Stimulated activated CD8-positive, alpha-beta memory T cell treated with anti-CD3 and anti-CD28 coated beads, Interleukin-12 subunit alpha, Interleukin-12 subunit beta, amount 100 ng/mL, for 4 hours (primary cell): ENCODE measurements at regions not wholly inside any gene's neighbourhood (a gene's known extent, or its start where the extent isn't known, plus 50 kb on each side); places are given as distances from the start of the nearest gene placed in this dataset.
"Not testable (repeated sequence)": the region's sequence is repeated elsewhere in the genome, so short reads cannot be mapped to it uniquely, and the experiment has no call there.

ENCODE experiments used
- DNase-seq: peaks from one replicate; pipeline ENCODE4 v3.0.0-alpha.2; 2020; ENCODE audit warnings: low read depth

DNA sequence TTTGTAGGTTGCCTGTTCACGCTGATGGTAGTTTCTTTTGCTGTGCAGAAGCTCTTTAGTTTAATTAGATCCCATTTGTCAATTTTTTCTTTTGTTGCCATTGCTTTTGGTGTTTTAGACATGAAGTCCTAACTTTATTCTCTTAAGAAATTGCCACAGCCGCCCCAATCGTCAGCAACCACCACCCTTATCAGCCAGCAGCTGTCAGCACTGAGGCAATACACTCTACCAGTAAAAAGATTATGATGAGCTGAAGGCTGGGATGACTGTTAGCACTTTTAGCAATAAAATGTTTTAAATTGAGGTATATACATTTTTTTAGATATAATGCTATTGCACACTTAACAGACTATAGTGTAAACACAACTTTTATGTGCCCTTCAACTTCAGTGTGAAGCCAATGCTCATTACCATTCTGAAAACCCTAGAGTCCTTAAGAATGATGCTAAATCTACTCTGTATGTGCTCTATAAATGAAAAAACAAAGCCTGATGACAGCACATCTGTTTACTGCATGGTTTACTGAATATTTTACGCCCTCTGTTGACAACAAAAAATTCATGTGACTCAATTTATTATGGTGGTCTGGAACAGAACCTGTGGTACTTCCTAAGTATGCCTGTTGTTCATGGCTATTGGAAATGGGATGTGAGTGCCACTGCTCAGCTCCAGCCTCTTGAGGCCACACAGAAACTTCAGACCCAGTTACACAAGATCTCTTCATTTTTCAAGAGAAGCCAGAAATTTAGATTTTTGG lies 197.4 kb downstream of the DUSP6 start:
- DNase-seq: no peak

DNA sequence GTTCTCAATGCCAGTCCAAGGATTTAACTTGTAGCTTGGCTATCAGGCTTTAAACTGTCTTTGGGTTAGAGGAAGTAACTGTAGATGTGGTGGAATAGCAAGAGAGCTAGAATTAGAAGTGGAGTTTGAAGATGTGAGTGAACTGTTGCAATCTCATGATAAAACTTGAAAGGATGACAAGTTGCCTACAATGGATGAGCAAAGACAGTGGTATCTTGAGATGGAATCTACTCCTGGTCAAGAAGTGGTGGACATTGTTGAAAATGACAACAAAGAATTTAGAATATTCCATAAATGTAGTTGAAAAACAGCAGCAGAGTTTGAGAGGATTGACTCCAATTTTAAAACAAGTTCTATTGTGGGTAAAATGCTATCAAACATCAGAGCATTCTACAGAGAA lies 199.0 kb downstream of the DUSP6 start:
- DNase-seq: no peak

DNA sequence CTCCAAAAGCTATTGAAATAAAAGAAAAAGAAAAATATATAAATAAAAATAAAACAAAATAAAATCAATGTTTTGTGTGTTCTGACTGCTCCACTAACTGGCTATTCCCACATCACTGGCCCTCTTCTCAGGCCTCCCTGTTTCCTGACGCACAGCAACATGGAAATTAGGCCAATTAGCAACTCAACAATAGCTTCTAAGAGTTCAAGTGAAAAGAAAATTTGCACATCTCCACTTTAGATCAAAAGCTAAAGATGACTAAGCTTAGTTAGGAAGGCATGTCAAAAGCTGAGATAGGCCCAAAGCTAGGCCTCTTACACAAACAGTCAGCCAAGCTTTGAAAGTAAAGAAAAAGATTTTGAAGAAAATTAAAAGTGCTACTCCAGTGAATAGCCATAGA lies 200.8 kb downstream of the DUSP6 start:
- DNase-seq: no peak

DNA sequence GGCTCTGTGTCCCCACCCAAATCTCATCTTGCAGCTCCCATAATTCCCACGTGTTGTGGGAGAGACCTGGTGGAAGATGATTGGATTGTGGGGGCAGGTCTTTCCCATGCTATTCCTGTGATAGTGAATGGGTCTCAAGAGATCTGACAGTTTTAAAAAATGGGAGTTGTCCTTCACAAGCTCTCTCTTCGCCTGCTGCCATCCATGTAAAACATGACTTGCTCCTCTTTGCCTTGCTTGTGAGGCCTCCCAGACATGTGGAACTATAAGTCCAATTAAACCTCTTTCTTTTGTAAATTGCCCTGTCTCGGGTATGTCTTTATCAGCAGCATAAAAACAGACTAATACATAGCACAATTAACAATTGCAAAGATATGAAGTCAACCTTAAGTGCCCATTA lies 201.5 kb downstream of the DUSP6 start:
- not testable (repeated sequence) for DNase-seq

DNA sequence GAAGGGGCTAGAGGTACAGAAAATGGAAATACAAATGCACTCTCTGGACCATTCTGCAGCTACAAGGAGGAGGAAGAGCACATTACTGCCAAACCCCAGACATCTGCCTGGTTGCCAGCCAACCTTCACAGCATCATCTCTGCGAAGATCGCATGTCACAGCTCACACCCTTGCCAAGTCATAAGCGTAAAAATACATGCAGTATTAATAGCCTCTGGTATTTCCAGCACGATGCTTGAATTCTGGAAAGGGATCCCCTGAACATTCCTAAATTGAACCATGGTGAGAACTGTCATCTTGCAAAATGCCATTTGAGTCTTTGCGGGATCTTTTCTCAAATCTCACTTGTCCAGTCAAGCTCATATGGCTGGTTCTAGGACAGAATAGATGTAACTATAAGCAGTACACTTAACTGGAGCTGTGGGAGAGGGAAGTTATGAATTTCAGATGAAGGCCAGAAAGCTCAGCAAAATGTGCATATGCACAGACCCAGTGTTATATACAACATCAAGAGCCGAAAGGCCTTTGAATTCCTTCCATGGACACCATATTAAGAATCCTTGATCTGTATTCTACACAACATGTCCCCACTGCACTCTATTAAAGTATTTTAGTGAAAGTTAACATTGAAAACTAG lies 211.6 kb downstream of the DUSP6 start:
- DNase-seq: no peak

DNA sequence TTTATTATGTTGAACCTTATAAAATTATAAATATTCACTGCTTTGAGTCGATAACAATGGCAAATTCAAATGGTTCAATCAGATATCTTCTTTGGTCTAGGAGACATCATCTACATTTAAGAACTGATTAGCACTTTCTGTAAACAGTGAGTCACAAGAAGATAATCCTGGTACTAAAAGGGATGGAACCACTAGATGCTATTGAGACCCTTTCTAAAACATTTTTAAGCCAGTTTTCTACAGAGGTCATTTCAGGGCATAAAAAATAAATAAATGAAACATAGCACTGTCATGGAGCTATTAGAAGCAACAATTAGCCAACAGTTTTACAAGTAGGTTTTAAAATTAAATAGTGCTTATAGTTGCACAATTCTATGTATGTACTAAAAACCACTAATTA lies 212.2 kb downstream of the DUSP6 start:
- DNase-seq: no peak

DNA sequence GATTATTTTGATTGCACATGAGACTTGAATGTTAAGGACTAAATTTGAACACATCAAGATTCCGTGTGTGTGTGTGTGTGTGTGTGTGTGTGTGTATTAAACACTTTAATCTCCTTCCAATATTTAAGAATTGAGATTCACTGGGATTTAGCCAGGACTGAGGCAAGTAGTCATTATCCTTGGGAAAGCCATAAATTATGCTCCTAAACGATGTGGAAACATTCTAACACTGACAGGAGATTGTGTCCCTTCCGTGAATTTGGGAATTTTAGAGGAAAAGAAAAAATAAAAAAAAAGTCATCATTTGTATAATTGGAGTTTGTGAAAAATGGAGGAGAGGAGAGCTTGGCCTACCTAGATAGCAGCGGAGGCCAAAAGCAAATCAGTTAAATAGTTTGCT lies 212.9 kb downstream of the DUSP6 start:
- no peak for DNase-seq

DNA sequence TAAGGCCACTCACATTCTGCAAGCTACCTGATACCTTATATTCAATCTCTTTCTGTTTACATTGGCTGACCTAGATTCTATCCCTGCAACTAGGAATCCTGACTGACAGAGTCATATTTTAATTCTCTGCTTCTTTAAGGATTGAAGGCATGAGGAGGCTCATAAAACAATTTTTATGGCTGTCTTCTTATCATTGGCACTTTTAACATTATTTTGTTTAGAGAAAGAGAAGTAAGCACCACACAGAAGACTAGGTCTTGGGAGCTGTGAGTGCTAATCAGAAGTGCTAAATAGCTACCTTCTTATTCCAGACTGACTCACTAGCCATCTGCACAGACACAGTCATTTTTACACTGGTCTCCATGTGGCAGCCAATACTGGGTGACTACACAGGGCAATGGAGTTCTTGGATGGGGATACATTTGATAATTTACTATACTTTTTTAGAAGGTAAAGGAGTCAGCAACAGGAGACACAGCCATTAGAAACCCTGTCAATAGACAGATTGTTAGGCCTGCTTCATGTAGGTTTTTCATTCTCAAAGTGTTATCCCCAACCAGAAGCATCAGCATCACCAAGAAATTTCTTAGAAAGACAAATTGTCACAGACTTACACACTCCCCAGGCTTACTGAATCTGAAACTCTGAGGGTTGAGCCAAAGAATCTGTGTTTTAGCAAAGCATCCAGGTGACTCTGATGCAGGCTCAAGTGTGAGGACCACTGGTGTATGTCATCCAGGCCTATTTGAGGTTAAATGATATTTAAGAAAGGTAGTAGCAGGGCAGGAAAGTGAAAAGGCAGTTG lies 214.1 kb downstream of the DUSP6 start:
- DNase-seq: no peak

DNA sequence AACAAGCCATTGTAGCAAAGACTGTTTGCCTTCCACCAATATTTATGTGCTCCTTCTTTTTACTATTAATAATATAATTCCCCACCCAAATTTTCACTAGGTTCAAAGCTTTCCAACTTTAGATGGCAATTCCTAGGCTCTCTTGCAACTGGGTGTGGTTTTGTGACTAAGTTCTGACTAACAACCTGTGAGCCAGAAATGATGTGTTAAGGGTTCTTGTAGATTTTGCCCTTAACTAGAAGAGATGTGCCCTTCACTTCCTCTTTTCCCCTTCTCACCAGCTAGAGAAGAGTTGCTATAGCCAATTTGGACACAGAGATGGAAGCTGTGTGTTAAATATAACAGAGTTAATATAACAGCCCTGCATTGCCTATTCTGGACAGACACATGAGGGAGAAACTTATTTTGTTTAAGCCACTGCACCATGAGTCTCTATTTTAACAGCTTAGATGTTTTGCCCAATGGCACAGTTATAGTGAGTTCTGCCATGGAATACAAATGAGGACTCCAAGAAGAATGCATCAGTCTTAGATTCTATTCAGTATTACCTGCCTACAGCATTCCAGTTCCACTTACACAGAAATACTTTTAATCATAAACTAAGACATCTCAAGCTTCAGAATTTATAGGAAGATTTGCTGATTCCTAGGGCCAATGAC lies 216.2 kb downstream of the DUSP6 start:
- DNase-seq: no peak

DNA sequence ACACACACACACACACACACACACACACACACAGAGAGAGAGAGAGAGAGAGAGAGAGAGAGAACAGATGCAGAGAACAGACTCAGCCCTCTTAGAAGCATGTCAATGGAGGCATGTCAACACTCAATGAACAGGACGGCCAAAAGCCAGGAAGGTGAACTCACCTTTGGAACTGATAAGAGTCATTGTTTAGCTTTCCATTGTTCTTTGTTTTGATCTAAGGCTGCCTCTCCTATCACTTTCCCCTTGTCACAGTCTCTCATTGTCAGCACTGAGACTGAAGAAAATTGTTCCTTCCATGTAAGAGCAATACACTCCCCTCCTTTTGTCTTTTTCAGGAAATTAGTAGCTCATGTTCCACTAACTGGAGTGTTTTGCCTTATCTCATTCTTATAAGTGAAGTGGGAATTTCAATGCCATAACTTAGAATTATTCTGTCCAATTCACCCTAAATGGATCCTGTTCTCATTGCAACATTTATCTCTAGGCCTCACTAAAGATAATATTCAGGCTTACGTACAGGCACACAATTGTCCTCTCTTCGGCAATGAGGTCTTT lies 218.0 kb downstream of the DUSP6 start:
- DNase-seq: no peak

DNA sequence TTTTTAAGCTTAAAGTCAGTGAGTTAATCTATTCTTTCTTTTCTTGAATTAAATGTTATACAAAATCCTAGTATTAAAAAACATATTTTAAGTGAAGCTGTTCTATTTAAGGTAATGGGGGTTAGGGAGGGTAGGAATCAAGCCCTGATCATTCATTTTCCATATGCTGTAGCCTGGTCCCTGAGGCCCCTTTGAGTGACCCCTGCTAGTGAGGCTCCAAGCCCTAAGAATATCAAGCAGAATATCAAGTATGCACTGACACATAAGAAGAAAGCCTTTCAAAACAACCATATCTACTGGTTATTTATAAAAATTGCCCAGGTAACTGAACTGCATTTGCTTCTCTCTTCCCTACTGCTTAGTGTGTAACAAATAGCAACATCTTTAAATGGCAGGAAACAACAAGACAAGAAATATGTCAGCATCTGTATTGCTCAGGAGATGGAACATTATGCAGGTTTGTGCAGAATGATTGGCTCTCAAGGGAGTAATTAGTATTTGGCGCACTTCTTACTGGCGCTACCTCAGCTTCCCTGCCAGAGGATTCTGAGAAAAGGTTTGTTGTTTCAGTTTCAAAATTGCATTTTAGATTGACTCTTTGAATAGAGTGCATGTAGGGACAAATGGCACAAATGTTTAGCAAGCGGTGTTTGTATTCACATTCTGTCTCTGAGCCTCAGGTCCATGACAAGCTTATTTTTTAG lies 223.0 kb downstream of the DUSP6 start:
- no peak for DNase-seq

DNA sequence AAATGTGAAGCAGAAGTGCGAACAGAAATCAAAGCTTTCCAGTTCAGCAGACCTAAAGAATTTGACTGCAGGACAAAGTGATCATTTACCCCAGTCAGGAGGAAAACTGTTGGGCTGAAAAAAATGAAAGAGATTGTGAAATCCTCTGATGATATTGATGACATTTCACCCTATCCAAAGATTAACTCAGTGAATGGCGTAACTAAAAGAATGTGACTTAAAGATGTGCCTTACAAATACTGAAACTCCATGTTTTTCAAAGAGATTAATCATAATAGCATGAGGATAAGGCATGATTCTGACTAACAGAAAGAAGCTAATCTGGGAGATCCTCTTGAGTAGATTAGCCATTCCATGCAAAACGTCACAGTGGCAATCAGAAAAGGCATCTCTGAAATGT lies 225.6 kb downstream of the DUSP6 start:
- no peak for DNase-seq

DNA sequence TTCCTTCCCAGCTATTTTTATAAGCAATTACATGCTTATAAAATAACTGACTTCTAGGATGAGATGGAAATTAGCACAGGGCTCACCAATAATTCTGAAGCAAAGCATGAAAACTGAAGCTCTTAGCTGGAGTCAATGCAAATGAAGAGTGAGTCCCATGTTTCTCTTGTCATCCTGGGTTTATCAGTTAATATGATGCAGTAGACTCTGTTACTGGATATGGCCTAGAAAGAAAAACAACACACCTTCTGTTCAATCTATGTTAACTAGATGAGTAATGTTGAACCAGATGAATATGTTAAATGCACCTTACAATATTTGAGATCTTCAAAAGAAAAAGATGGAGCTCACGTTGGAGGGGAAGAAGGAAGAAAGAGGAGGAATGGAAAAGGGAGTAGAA lies 229.4 kb downstream of the DUSP6 start:
- DNase-seq: no peak

DNA sequence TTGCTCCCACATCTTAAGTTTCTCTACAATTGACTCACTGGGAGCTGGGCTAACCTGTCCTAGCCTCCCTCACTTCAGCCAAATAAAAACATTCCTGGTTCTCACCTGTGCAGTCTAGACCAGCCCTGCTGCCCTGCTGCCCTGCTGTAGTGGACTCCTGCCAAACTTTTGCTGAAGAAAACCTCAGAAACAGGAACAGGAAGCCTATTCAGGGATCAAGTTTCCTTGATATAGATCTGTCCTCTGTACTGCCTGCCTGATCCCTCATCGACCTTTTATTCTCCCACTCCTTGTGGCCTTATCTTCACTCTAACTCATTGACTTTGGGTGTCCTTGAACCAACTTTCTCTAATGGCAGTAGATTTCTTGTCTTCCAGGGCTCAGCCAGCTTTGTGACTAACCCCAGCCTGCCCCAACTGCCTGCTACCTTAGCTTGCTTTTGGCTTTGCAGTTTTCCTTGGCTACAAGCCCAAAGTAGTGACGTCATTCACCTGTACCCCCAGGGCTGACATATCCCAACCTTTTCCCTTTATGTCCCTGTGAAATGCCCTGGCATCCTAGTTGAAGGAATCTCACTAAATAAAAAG lies 234.8 kb downstream of the DUSP6 start:
- no peak for DNase-seq

DNA sequence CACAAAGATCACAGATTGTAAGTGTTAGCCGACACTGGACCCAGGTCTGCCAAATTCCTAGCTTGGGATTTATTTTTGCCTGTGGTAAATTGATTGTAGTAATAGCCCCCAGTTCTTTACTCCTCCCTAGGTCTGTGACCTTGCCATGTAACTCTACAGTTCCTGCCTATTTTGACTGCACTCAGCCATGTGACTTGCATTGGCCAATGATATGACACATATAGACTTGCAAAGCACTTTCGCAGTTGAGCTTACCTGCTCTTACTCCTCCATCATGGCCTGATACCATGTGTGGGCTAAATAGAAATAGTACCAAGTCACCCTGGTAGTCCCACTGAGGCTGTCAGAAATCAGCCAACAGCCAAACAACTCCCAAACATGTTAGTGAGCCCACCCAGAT lies 240.3 kb downstream of the DUSP6 start:
- DNase-seq: no peak

DNA sequence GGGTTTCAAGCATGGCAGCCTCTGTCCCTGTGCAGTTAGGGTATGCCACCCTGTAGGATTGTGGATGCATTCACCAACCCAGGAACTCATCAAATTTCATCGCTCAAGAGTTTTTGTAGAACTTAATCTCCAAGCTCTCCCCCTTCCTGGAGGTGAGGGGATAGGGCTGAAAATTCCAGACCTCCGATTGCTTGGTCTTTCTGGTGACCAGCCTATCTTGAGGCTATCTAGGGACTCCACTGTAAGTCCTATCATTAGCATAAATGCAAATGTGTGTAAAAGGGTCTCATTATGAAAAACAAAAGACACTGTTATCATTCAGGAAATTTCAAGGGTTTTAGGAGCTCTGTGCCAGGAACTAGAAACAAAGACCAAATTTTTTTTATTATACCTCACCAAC lies 244.0 kb downstream of the DUSP6 start:
- DNase-seq: no peak

DNA sequence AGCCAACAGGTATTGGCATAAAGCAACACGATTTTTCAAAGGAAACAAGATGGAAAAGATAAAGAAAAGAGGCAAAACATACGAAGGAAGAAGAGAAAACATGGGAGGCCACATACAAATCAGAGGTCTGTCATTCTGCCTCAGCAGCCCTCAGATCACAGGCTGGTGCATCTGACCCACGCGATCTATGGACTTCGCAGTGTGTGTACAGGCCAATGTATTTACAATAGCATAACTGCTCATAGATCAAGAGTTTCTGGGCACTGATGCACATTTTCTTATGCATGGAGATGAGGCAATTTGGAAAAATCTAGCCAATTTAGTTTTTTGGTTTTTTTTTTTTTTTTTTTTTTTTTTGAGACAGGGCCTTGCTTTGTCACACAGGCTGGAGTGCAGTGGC lies 245.4 kb downstream of the DUSP6 start:
- DNase-seq: no peak

DNA sequence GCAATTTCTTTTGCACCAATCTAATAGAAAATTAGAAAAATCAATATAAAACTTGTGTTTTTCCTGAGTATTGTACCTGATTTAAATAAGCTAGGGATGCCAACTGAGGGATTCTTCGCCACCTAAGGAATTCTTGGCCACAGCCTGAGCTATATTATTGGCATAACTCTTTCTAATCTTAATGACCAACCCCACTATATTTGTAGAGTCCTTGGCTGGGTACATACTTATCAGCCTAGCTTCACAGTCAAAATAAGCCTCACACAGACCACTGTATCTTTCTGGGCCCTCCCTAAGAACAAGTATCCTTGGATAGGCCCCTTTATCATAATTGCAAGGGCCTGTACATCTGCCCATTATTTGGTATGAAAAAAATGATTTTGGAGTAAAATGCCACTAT lies 247.1 kb downstream of the DUSP6 start:
- DNase-seq: no peak

DNA sequence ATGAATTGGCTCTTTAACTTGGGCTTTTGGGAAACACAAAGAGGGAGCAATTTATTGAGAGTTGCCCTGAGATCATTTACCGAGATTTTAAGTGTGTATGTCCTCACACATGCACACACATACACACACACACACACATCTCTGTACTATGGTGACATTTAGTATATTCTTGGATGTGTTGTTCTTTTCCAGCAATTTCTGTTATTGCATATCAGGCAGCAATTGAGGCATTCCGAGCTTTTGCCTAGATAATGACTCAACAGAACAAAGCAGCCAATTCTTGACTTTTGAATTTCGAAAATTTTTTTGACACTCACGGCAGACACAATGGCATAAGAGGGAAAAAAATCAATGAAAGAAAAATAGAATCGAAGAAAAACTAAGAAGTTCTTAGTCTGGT lies 248.5 kb downstream of the DUSP6 start:
- no peak for DNase-seq

DNA sequence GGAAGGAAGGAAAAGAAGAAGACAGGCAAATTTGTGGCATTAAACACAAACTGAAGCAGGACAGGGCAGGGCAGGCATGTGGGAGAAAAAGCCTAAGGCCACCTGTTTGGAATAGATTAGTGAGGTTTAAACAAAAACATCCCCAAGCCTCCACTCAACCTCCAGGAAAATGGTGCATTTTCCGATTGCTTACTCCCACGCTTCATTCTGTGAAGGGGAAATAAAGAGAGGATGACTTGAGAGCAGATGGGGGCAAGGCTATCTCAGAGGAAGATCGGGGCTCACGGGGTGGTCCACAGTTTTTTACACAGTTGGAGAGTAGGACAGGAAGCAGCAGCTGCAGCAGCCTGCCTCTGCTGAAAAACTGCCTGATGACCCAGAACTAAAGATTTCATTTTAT lies 250.9 kb downstream of the DUSP6 start:
- DNase-seq: no peak

DNA sequence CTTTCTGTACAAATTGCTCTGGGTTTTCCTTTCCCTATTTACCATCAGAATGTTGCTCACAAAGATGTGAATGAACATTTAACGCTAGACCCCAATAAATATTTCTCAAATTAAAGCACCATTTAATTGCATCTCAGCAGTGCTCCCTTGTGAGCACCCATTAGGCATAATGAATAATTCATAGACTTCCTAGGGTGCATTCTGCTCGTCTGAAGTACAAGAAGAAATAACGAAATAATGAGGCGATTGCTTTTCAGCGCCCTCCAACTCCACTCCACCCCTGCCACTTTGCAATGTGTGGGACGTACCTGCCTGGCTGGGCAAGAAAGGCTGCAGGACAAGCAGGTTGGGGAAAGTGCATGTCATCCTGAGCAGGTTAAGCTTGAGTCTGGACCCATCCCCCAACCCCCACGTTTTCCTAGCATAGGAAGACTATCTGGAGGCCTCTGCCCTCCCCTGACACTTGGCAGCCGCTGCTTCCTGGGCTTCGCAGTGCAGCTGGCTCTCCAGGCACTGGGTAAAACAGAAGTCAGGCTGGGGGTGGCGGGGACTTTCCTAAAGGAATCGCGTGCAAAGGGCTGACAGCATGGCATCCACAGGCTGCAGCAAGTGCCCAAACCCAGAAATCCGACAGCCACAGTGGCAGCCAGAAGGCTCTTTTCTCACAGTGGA lies 253.7 kb downstream of the DUSP6 start:
- no peak for DNase-seq
